GM18868 (cell line): ENCODE measurements at regions not wholly inside any gene's neighbourhood (a gene's known extent, or its start where the extent isn't known, plus 50 kb on each side); places are given as distances from the start of the nearest gene placed in this dataset.

ENCODE experiments used
- ATAC-seq: cut with Tn5 transposase; IDR thresholded peaks from one replicate; pipeline ENCODE4 v1.9.1; 2021; ENCODE audit warnings: mild to moderate bottlenecking, moderate library complexity; ENCODE audit not compliant: unreplicated experiment

DNA sequence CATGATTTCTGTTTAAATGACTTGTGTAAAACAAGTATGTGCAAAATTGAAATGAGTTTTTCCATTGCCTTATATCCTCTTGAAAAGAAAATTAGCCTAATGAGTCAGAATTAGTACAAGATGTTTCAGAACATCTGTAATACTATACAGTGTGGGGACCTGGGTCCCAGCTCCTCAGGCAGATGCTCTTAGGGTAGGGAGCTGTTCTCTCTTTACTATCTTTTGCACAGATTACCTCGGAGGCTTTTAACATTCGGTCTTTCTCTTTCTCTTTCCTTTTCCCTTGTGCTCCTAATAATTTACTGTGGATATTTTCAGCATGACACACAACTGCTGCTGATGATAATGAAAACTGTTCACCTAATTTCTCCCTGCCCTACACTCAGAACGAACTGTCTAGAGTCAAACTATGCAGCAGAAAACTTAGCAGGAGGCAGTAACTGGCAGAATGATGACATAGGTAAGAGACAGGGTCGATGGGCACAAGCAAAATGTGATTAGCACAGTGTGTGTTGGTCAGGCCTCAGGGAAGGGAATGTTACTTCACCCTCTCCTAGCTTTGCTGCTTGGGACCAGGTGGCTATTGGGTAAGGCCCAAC is 455.3 kb downstream of the PDHA2 start:
- no peak for ATAC-seq

- ATAC-seq = no peak
Observed at GRCh38 chr4:96301715-96302114, 461.8 kb downstream of the PDHA2 start.

DNA sequence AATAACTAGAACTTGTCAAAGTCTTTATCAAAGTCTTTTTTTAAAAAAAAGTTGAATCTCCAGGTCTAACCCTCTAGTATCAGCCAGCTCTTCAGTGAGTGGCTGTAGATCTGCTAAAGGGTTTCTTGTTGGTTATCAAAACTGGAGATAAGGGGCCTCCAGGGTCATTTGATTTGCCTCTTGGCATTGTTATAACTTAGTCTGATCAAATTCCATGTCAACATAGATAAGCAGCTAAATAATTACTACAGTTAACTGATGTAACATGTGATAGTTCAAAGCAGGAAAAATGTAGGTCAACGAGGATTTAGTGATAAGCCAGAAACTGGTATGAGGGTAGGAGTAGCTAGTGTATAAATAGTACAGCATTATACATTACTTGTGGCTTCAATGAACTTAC is 465.1 kb downstream of the PDHA2 start:
- no peak for ATAC-seq

GRCh38 chr4:96312046-96312685 is 472.3 kb downstream of the PDHA2 start:
- ATAC-seq = no peak

DNA sequence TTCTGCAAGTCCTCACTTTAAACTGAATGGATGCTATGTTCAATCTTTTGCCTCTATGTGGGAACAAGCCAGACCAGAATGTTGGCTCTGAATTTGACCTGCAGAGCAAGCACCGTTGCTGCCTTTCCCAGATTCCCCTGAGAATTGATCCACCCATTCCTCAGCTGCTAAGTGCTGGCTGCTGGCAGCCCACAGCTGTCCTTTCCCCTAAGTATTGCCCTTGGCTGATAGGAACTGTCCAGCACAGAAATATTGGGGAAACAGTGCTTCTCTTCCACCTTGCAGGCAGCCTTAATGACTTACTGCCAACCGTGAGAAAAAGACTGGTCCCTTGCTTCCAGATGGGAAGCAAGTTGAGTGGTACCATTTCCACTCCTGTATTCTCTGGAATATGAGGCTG is 475.9 kb downstream of the PDHA2 start:
- ATAC-seq = no peak

DNA sequence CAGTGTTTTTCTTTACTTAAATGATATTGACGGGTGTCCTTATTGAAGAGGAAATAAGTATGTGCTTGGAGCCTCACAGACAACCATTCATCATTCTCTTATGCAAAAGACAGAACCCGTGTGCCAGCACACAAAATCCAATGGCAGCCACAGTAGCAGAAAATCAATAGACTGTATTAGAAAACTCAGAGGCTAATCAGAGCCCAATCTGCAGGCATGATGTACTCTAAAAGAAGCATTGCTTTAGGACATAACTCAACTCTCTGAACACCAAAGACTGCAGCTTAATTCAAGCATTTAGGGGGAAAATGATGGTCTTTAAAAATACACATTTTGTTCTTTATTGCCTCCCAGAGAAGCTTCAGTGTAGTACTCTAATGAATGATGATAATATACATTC is 476.9 kb downstream of the PDHA2 start:
- no peak for ATAC-seq

DNA sequence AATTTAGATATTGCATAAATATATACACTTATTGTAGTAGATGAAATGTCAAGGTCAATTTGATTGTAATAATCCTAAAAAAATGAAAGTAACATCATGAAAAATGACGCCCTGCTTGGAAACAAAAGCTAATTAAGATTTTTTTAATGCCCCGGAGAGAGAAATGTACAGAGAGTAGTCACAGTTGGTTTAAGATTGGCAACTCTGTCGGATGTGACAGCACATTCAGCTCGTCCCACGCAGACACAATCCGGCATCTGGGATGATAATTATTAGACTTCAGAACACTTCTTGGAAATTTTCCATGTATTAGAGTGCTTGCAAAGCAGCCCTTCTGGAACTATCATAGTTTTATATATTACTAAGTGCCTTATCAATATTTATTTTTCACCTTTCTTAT is 478.0 kb downstream of the PDHA2 start:
- ATAC-seq = no peak

- no peak for ATAC-seq
Observed at GRCh38 chr4:96326846-96327245, 487.0 kb downstream of the PDHA2 start.

DNA sequence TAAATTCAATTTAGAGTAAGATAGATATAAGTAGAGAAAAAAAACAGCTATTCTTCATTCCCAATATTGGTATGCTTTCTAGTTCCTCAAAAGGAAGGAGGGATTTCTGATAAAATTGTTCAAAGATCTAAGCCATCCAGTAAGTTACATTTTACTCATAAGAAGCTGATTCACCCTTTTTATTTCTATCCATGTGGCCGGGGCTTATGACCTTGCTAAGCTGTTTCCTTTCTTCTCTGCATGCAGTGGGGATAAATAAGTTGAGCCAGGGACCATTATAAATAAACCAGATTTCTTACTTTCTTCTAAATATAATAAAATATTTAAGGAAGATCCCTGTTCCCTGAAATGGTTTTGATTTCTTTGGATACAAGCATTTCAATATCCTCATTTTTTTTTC is 502.3 kb downstream of the PDHA2 start:
- no peak for ATAC-seq

DNA sequence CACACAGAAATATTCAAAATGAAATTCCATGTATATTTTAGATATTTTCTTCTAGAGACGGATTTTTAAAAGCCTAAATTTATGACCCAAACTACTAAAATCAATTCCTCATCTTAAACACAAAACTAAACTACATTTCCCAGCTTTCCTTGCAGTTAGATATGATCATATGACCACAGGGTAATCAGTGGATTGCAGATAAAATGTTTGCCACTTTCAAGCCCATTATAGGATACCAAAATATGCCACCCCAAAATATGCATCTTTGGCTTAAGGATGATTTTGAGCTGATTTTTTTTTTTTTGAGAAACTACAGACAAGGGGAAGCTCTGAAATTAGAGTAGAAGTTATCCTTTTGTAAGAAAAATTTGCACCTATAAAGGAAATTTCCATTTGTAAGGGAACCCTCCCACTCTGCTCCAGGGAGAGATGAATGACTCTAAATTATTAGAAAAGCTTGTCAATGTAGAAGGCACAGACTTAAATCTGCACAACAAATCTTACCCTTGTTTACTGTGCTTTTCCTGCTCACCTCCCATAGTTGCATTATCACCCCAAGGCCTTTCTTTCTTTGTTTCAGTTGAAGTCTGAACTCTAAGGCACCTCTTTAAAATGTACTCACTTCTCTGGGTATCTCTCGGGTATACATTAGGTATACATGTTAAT is 503.0 kb downstream of the PDHA2 start:
- ATAC-seq = no peak

- no peak for ATAC-seq
Observed at GRCh38 chr4:96343836-96344235, 503.9 kb downstream of the PDHA2 start.

DNA sequence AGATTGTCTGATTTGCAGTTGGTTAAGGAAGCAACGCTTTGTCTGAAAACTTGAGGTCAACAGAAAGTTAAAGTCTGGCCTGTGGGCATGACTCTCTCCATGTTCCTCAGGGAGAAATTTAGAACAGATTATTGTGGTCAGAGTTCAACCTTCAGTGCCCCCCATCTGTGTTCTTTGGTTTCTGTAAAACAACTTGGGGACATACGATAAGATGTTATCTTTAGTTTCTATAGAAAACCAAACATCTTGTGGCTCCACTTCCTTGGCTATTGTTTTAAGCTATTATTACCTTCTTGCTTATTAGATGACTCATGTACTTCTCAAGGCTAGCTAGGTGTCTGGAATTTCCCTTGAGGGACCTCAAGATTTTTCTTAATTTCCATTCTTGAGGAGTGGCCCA is 507.7 kb downstream of the PDHA2 start:
- peak; percentile 55 for ATAC-seq

GRCh38 chr4:96352051-96352517 is 512.2 kb downstream of the PDHA2 start:
- ATAC-seq = peak; percentile 38

DNA sequence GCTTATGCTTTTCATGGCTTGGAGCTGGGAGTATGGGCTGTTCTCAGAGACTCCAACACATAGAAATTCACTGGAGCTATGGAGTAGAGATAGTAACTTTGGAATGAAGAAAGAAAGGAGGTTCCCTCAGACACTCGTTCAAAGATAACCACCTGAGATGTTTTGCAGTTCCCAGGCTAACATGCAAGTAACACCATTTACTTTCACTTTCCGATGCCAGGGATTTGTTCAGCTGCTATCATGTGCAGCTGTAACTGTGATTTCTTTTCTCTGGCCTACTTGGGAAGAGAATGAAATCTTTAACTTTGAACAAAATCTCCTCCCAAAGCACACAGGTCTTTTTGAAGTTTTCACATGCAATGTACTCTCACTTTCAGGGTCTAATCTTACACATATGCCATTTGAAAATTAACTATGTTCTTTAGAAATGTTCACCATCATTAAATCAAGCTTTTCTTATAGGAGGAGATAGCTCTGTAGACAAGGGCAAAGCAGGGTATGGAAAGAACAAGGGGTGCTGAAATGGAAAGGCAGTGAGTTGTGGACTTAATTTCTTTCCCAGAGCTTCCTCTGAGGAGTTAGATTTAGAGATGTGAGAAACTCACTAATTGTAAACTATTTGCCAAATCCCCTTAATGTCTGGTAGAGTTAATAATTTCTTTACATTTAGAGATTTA is 514.3 kb downstream of the PDHA2 start:
- ATAC-seq = no peak

DNA sequence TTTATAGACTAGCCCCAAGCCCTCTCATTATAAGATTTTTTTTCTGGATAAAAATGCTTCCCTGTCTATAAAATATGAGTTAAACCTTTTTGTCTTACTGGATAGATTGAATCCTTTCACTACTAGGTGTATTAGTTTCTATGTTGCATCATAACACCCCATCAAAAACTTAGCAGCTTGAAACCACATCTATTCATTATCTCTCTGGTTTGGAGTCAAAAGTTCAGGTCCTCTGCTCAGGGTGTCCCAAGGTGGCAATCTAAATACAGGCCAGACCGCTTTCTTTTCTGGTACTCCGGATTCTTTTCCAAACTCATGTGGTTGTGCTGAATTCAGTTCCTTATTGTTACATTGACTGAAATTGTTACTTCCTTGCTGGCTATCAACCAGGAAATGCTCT is 515.5 kb downstream of the PDHA2 start:
- ATAC-seq = no peak

GRCh38 chr4:96356591-96357370 is 516.9 kb downstream of the PDHA2 start:
- no peak for ATAC-seq

- no peak for ATAC-seq
Observed at GRCh38 chr4:96366632-96367031, 526.7 kb downstream of the PDHA2 start.

DNA sequence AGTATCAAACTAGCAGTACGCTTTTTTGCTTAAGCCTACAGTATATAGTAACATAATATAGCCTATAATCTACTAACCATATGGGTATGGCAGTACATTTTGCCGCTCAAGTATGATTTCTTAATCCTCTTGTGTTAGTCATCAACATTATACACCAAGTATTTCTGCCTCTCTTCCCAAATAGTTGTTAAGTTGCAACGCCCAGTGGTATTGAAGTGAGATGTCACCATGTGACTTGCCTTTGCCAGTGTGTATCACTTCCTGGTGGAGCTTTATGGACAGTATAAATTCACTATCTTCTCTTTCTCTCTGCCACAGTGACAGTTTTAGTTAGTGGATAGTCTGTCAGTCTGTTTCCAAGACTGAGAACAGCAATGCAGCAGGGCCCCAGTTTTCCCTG is 535.5 kb downstream of the PDHA2 start:
- ATAC-seq = no peak

DNA sequence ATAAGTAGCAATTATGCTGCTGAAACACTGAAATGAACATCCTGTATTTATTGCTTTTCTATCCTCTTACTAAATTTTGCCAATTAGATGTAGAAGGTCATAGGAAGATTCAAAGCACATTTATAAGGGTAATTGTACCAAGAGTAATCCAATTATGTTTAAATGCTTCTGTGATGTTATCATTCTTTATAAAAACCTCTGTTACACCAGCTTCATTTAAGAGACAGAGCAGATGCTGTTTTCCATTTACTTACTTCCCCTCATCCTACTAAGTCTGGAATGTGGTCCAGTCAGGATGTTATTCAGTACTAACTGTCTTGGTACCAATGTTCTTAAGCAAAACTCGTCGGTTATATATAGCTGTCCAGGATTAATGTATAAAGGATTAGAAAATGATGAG is 539.6 kb downstream of the PDHA2 start:
- no peak for ATAC-seq

GRCh38 chr4:96380106-96380505 is 540.2 kb downstream of the PDHA2 start:
- ATAC-seq = no peak

DNA sequence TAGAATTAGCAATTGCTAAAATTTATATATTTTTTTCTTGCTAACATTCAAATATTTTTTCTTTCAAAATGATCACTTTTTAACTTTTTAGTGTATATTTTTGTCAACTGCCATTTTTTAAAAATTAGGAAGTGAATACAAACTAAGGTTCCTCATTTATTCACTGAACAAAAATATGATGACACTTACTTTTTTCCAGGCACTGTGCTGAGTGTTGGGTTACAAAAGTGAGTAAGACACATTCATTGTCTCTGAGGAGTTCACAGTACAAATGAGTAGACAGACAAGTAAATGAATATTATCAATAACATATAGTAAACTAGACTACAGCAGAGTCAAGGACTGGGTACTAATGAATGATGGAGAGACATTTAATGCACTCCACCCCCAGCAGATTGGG is 543.5 kb downstream of the PDHA2 start:
- no peak for ATAC-seq
